Stomach (tissue), 8 donors: ENCODE measurements at regions not wholly inside any gene's neighbourhood (a gene's known extent, or its start where the extent isn't known, plus 50 kb on each side); places are given as distances from the start of the nearest gene placed in this dataset.

Experiments used
- DNase-seq, 2 donors: peaks; one replicate each; pipeline versions ENCODE4 v3.0.0 to v3.0.0-alpha.2; 2013 to 2019
- H3K27ac ChIP-seq, 5 donors: fragments of 200-600 bp in 4 of 5; sonication (generic) in 4 of 5; one replicate each; pipeline ENCODE4 v1.5.1; 2013 to 2019; ENCODE audit warnings: mild to moderate bottlenecking in 1 of 5, moderate library complexity in 1 of 5
- H3K27me3 ChIP-seq, 3 donors: fragments of 200-600 bp; sonication (generic); one replicate each; pipeline ENCODE4 v1.5.1; 2017 to 2019; ENCODE audit warnings: mixed run types in 1 of 3
- H3K36me3 ChIP-seq, 4 donors: fragments of 200-600 bp; sonication (generic); 1 replicate in 3 of 4; 2 replicates in 1 of 4; pipeline ENCODE4 v1.5.1; 2016 to 2019
- H3K4me1 ChIP-seq, 4 donors: fragments of 200-600 bp; sonication (generic); one replicate each; pipeline ENCODE4 v1.5.1; 2016 to 2019
- H3K4me3 ChIP-seq, 4 donors: fragments of 200-600 bp; sonication (generic) in 3 of 4; one replicate each; pipeline ENCODE4 v1.5.1; 2016 to 2019; ENCODE audit warnings: mild to moderate bottlenecking in 1 of 4
- H3K9me3 ChIP-seq, 4 donors: fragments of 200-600 bp; sonication (generic); one replicate each; pipeline ENCODE4 v1.5.1; 2016 to 2019
- EP300 ChIP-seq: sonication (generic); formaldehyde crosslinking; IDR thresholded peaks from one replicate; pipeline ENCODE4 v1.6.1; 2017; ENCODE audit warnings: antibody characterized with exemption
- POLR2A ChIP-seq, 4 donors: fragments of 450-650 bp; IDR thresholded peaks; one replicate each; pipeline ENCODE4 v1.6.1; 2016; ENCODE audit warnings: antibody characterized with exemption in 4 of 4, control low read depth in 2 of 4, mild to moderate bottlenecking in 1 of 4, moderate library complexity in 1 of 4
- POLR2AphosphoS5 ChIP-seq, 3 donors: sonication (generic); formaldehyde crosslinking; IDR thresholded peaks; one replicate each; pipeline ENCODE4 v1.6.1; 2016; ENCODE audit warnings: antibody characterized with exemption in 3 of 3
- WGBS, 5 donors: extraction: QIAGEN DNeasy Blood & Tissue Kit in 3 of 5; methylation state at CpG; one replicate each; pipeline versions ENCODE4 v1.1.5 to v1.1.7; 2013 to 2018; 5-methylcytosine and 5-hydroxymethylcytosine counted together
- intact Hi-C: fragments of 100-400 bp; cut with DNase I; formaldehyde crosslinking; loops from one replicate; pipeline ENCODE4 v1.15.1; 2023; ENCODE audit warnings: low total_unique reads
- TF ChIP-seq, protein P1 (sequence below), 7 experiments: fragments of 450-650 bp in 4 of 7; fragments of 200-600 bp in 3 of 7; sonication (generic) in 3 of 7; IDR thresholded peaks; one replicate each; pipeline ENCODE4 v1.5.1; 2016 to 2019; ENCODE audit warnings: antibody characterized with exemption in 7 of 7, control low read depth in 2 of 7, mild to moderate bottlenecking in 1 of 7
- donor health status: healthy with polysubstance abuse.
- donor health status: Bipolar disorder and iron deficiency.
- donor health status: healthy.

GRCh38 chr16:11403920-11404319 lies 58.7 kb downstream of the RMI2 start:
- no peak for DNase-seq
- intact Hi-C loops = loop anchor here (10.0 kb wide), 1 partner anchor 131 kb away; no protein-coding TSS in a partner anchor
- Histone ChIP-seq H3K4me3 (no peak overlapping the region), H3K27me3 (no peaks in the 10 kb centered on the region), H3K27ac (no peak overlapping the region), H3K4me1 (peaks cover 0 to 9% (median 7%) of the 10 kb centered on the region in 4 donors), H3K36me3 (no peaks in the 10 kb centered on the region), H3K9me3 (no peaks in the 10 kb centered on the region)
- TF ChIP-seq POLR2AphosphoS5 (IDR thresholded peaks at IDR 0.05) (no peak), POLR2A (IDR thresholded peaks at IDR 0.05) (no peak), EP300 (no peak)
- TF ChIP-seq, protein P1, sequence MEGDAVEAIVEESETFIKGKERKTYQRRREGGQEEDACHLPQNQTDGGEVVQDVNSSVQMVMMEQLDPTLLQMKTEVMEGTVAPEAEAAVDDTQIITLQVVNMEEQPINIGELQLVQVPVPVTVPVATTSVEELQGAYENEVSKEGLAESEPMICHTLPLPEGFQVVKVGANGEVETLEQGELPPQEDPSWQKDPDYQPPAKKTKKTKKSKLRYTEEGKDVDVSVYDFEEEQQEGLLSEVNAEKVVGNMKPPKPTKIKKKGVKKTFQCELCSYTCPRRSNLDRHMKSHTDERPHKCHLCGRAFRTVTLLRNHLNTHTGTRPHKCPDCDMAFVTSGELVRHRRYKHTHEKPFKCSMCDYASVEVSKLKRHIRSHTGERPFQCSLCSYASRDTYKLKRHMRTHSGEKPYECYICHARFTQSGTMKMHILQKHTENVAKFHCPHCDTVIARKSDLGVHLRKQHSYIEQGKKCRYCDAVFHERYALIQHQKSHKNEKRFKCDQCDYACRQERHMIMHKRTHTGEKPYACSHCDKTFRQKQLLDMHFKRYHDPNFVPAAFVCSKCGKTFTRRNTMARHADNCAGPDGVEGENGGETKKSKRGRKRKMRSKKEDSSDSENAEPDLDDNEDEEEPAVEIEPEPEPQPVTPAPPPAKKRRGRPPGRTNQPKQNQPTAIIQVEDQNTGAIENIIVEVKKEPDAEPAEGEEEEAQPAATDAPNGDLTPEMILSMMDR (IDR thresholded peaks at IDR 0.05) = no peak
- 78 to 94% (median 87%) methylated on average over 6 of the region's 6 CpGs for WGBS, 5 donors

DNA sequence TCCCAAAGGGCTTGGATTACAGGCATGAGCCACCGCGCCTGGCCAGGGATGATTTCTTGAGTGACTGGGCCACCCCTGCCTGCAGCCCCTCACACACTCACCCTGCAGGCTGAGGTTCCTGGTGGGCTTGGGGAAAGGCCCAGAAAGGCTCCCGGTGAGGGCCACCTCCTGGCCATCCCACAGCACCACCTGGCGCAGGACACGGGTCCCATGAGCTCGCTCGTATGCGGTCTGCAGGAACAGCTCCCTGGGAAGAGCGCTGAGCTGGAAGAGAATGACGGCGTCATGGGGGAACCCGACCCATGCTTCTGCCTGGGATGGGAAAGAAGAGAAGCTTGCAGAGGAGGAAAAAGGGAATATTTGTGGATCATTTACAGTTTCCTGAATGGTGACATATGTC lies 59.3 kb downstream of the RMI2 start:
- intact Hi-C loops = loop anchor here (5.0 to 10.0 kb wide), 2 partner anchors 130 to 238 kb away; no protein-coding TSS in a partner anchor
- DNase-seq = no peak

DNA sequence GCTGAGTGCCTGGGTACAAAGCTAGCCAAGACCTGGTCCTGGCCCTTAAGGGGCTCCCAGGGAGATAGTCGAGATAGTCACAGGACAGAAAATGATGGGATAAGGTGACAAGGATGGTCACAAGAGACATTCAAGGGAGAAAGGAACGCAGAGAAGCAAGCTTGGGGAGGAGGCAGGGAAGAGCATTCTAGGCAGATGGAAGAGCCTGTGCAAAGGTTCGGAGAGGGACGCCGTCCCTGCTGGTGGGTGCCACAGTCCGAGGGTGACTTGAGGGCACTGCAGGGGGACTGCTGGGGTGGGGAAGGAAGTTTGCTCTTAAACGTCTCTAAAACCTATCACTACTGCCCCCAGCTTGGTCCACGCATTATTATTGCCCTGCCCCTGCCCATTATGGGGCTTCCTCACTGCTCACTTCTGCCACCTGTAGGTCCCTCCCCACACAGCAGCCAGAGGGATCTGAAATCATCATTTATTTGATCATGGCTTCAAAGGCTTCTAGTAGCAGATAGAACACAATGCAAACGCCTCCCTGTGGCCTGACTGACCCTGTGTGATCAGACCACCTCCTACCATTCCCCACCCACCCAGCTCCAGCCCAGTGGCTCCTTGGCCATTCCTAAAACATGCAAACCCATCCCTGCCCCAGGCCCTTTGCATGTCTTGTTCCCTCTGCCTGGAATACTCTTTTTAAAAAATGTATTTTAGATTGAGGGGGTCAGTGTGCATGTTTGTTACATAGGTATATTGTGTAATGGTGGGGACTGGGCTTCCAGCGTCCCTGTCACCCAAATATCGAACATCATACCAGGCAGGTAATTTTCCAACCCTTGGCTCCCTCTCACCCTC lies 60.3 kb downstream of the RMI2 start:
- peak in 1 of 2 donors; percentile 48 for DNase-seq
- TF ChIP-seq, protein P1 (IDR thresholded peaks at IDR 0.05) = peak in 5 of 7 experiments; percentile 9 to 50 (median 39)
- TF ChIP-seq POLR2A (IDR thresholded peaks at IDR 0.05) (no peak), EP300 (no peak), POLR2AphosphoS5 (IDR thresholded peaks at IDR 0.05) (no peak)
- WGBS, 5 donors = 62 to 72% (median 68%) methylated on average over 11 of the region's 11 CpGs
- H3K27ac ChIP-seq = no peak overlapping the region
- H3K9me3 ChIP-seq = no peaks in the 10 kb centered on the region
- no peak overlapping the region for H3K4me3 ChIP-seq
- H3K4me1 ChIP-seq = peaks cover 0 to 9% (median 7%) of the 10 kb centered on the region in 4 donors
- no peaks in the 10 kb centered on the region for H3K27me3 ChIP-seq
- intact Hi-C loops = loop anchor here (5.0 to 10.0 kb wide), 2 partner anchors 129 to 237 kb away; no protein-coding TSS in a partner anchor
- H3K36me3 ChIP-seq = no peaks in the 10 kb centered on the region

More for the DNA sequence above, 59.3 kb downstream of the RMI2 start:
- Histone ChIP-seq H3K4me1 (peaks cover 0 to 9% (median 7%) of the 10 kb centered on the region in 4 donors), H3K27me3 (no peaks in the 10 kb centered on the region), H3K4me3 (no peak overlapping the region), H3K27ac (no peak overlapping the region), H3K9me3 (no peaks in the 10 kb centered on the region), H3K36me3 (no peaks in the 10 kb centered on the region)
- WGBS, 5 donors = 84 to 91% (median 88%) methylated on average over 12 of the region's 12 CpGs
- no peak for TF ChIP-seq POLR2A (IDR thresholded peaks at IDR 0.05)
- no peak for TF ChIP-seq POLR2AphosphoS5 (IDR thresholded peaks at IDR 0.05)
- no peak for TF ChIP-seq EP300
- TF ChIP-seq, protein P1 (IDR thresholded peaks at IDR 0.05) = no peak

GRCh38 chr16:11406177-11406560 lies 60.9 kb downstream of the RMI2 start:
- Histone ChIP-seq H3K27ac (no peak overlapping the region), H3K9me3 (no peaks in the 10 kb centered on the region), H3K4me1 (peaks cover 0 to 8% (median 6%) of the 10 kb centered on the region in 4 donors), H3K27me3 (no peaks in the 10 kb centered on the region), H3K36me3 (no peaks in the 10 kb centered on the region), H3K4me3 (no peak overlapping the region)
- no peak for TF ChIP-seq POLR2A (IDR thresholded peaks at IDR 0.05)
- no peak for TF ChIP-seq EP300
- TF ChIP-seq, protein P1 (IDR thresholded peaks at IDR 0.05) = no peak
- no peak for TF ChIP-seq POLR2AphosphoS5 (IDR thresholded peaks at IDR 0.05)
- intact Hi-C loops = loop anchor here (5.0 to 10.0 kb wide), 2 partner anchors 129 to 236 kb away; no protein-coding TSS in a partner anchor
- 91 to 97% (median 95%) methylated on average over 6 of the region's 6 CpGs for WGBS, 5 donors
- no peak for DNase-seq
